Esophagus squamous epithelium (tissue), 5 donors: ENCODE measurements at regions not wholly inside any gene's neighbourhood (a gene's known extent, or its start where the extent isn't known, plus 50 kb on each side); places are given as distances from the start of the nearest gene placed in this dataset.

ENCODE experiments used
- DNase-seq: peaks from one replicate; lab custom pipeline; 2025; lab: John Stamatoyannopoulos, UW
- H3K27ac ChIP-seq, 4 donors: fragments of 200-600 bp; sonication (generic); one replicate each; pipeline ENCODE4 v1.5.1; 2016 to 2019; ENCODE audit warnings: mild to moderate bottlenecking in 1 of 4
- H3K27me3 ChIP-seq, 4 donors: fragments of 200-600 bp; sonication (generic); 1 replicate in 3 of 4; 2 replicates in 1 of 4; pipeline versions ENCODE4 v1.5.1 to v1.6.0; 2017 to 2021; ENCODE audit warnings: antibody characterized with exemption in 1 of 4
- H3K36me3 ChIP-seq, 3 donors: fragments of 200-600 bp; sonication (generic); one replicate each; pipeline ENCODE4 v1.5.1; 2016 to 2019
- H3K4me1 ChIP-seq, 3 donors: fragments of 200-600 bp; sonication (generic); one replicate each; pipeline ENCODE4 v1.5.1; 2017 to 2019
- H3K4me3 ChIP-seq, 4 donors: fragments of 200-600 bp; sonication (generic); 1 replicate in 3 of 4; 2 replicates in 1 of 4; pipeline ENCODE4 v1.5.1; 2016 to 2019; ENCODE audit warnings: mild to moderate bottlenecking in 2 of 4, moderate library complexity in 1 of 4
- H3K9me3 ChIP-seq, 3 donors: fragments of 200-600 bp; sonication (generic); one replicate each; pipeline ENCODE4 v1.5.1; 2016 to 2019
- CTCF ChIP-seq, 6 experiments: fragments of 450-650 bp in 4 of 6; fragments of 200-600 bp in 2 of 6; sonication (generic) in 2 of 6; IDR thresholded peaks; one replicate each; pipeline ENCODE4 v1.5.1; 2016 to 2019; ENCODE audit warnings: antibody characterized with exemption in 6 of 6, mild to moderate bottlenecking in 4 of 6, moderate library complexity in 4 of 6
- POLR2A ChIP-seq, 4 donors: fragments of 450-650 bp; IDR thresholded peaks; one replicate each; pipeline ENCODE4 v1.6.1; 2017; ENCODE audit warnings: antibody characterized with exemption in 4 of 4, mild to moderate bottlenecking in 4 of 4, moderate library complexity in 3 of 4
- WGBS, 2 donors: methylation state at CpG; one replicate each; pipeline ENCODE4 v1.1.5; 2018; 5-methylcytosine and 5-hydroxymethylcytosine counted together
- intact Hi-C: fragments of 100-400 bp; cut with DNase I; formaldehyde crosslinking; loops from one replicate; pipeline ENCODE4 v1.15.0; 2022
- donor health status: DM: yes; HTN: yes; CAD: no.

- H3K36me3 ChIP-seq: no peaks in the 10 kb centered on the region
- H3K4me3 ChIP-seq: no peak overlapping the region
- intact Hi-C loops: no loop called here
- H3K9me3 ChIP-seq: no peaks in the 10 kb centered on the region
- H3K4me1 ChIP-seq: no peaks in the 10 kb centered on the region
- peaks cover 0 to 69% (median 0%) of the 10 kb centered on the region in 4 donors for H3K27me3 ChIP-seq
- no peak for TF ChIP-seq POLR2A (IDR thresholded peaks at IDR 0.05)
- no peak for TF ChIP-seq CTCF (IDR thresholded peaks at IDR 0.05)
- DNase-seq: no peak
- H3K27ac ChIP-seq: no peak overlapping the region
- 50 to 57% methylated on average over 13 to 14 of the region's 21 CpGs for WGBS, 2 donors
Observed at GRCh38 chr5:3104429-3105060, 353.1 kb upstream of the IRX2 start.

GRCh38 chr5:3103262-3103811, 351.9 kb upstream of the IRX2 start:
- H3K36me3 ChIP-seq: no peaks in the 10 kb centered on the region
- no peak overlapping the region for H3K4me3 ChIP-seq
- no peak for TF ChIP-seq POLR2A (IDR thresholded peaks at IDR 0.05)
- TF ChIP-seq CTCF (IDR thresholded peaks at IDR 0.05): no peak
- peaks cover 0 to 69% (median 0%) of the 10 kb centered on the region in 4 donors for H3K27me3 ChIP-seq
- no peak overlapping the region for H3K27ac ChIP-seq
- WGBS, 2 donors: 47 to 59% methylated on average over 17 of the region's 21 CpGs
- no peak for DNase-seq
- H3K9me3 ChIP-seq: no peaks in the 10 kb centered on the region
- no peaks in the 10 kb centered on the region for H3K4me1 ChIP-seq
- intact Hi-C loops: no loop called here

GRCh38 chr5:3102531-3102930, 351.1 kb upstream of the IRX2 start:
- no peak for TF ChIP-seq POLR2A (IDR thresholded peaks at IDR 0.05)
- TF ChIP-seq CTCF (IDR thresholded peaks at IDR 0.05): no peak
- H3K27me3 ChIP-seq: peaks cover 0 to 63% (median 0%) of the 10 kb centered on the region in 4 donors
- H3K4me1 ChIP-seq: no peaks in the 10 kb centered on the region
- no peak overlapping the region for H3K27ac ChIP-seq
- no peak overlapping the region for H3K4me3 ChIP-seq
- WGBS, 2 donors: 67 to 71% methylated on average over 4 of the region's 4 CpGs
- intact Hi-C loops: no loop called here
- H3K36me3 ChIP-seq: no peaks in the 10 kb centered on the region
- H3K9me3 ChIP-seq: no peaks in the 10 kb centered on the region
- DNase-seq: no peak

- intact Hi-C loops: no loop called here
- no peak for DNase-seq
- peaks cover 0 to 54% (median 0%) of the 10 kb centered on the region in 4 donors for H3K27me3 ChIP-seq
- TF ChIP-seq POLR2A (IDR thresholded peaks at IDR 0.05): no peak
- no peak for TF ChIP-seq CTCF (IDR thresholded peaks at IDR 0.05)
- no peaks in the 10 kb centered on the region for H3K9me3 ChIP-seq
- no peak overlapping the region for H3K27ac ChIP-seq
- H3K4me3 ChIP-seq: no peak overlapping the region
- no peaks in the 10 kb centered on the region for H3K36me3 ChIP-seq
- H3K4me1 ChIP-seq: no peaks in the 10 kb centered on the region
- 55 to 66% methylated on average over 5 to 6 of the region's 6 CpGs for WGBS, 2 donors
Observed at GRCh38 chr5:3101561-3101960, 350.1 kb upstream of the IRX2 start.

GRCh38 chr5:3100921-3101551, 349.6 kb upstream of the IRX2 start:
- Histone ChIP-seq H3K36me3 (no peaks in the 10 kb centered on the region), H3K9me3 (no peaks in the 10 kb centered on the region), H3K27ac (no peak overlapping the region), H3K27me3 (peaks cover 0 to 50% (median 0%) of the 10 kb centered on the region in 4 donors), H3K4me1 (no peaks in the 10 kb centered on the region), H3K4me3 (no peak overlapping the region)
- DNase-seq: no peak
- WGBS, 2 donors: 46 to 48% methylated on average over 6 to 12 of the region's 14 CpGs
- intact Hi-C loops: no loop called here
- no peak for TF ChIP-seq CTCF (IDR thresholded peaks at IDR 0.05)
- TF ChIP-seq POLR2A (IDR thresholded peaks at IDR 0.05): no peak
